Endothelial cell of umbilical vein (primary cell): ENCODE measurements at regions not wholly inside any gene's neighbourhood (a gene's known extent, or its start where the extent isn't known, plus 50 kb on each side); places are given as distances from the start of the nearest gene placed in this dataset.

Experiments used
- BruUV-seq: library from RNA; stranded (reverse); fragments of 400-500 nt; replicated peaks from 2 replicates; lab custom pipeline; 2021; lab: Mats Ljungman, UMichigan
- CTCF ChIA-PET: fragments of 300-600, 350-600 bp; sonication (Branson Sonifier 250); formaldehyde crosslinking; loops from one replicate; lab custom pipeline; 2021; ENCODE audit warnings: antibody characterized with exemption, inconsistent platforms; lab: Charles Lee
- POLR2A ChIA-PET: fragments of 300-600, 350-600 bp; sonication (Branson Sonifier 250); formaldehyde crosslinking; loops from one replicate; lab custom pipeline; 2021; ENCODE audit warnings: antibody characterized with exemption, inconsistent platforms; lab: Charles Lee
- DNase-seq: peaks from one replicate; pipeline ENCODE4 v3.0.0-alpha.2; 2011; ENCODE audit warnings: low read depth, low spot score
- FAIRE-seq: peaks from 2 replicates; lab custom pipeline; 2011; peaks lifted over from hg19 to GRCh38; lab: Jason Lieb, UNC
- H2AFZ ChIP-seq: 2 replicates; pipeline ENCODE4 v1.6.0; 2012; ENCODE audit warnings: low read depth, low read length, control low read depth, inconsistent platforms
- H3K27ac ChIP-seq: 2 replicates; pipeline ENCODE4 v1.5.1; 2011; ENCODE audit warnings: low read depth, mild to moderate bottlenecking, control low read depth, low read length, moderate library complexity; ENCODE audit not compliant: insufficient read depth
- H3K27me3 ChIP-seq, 2 experiments: 2 replicates each; pipeline versions ENCODE4 v1.6.0 to v1.6.1; 2011; ENCODE audit warnings: low read length in 2 of 2, mixed read lengths in 1 of 2; ENCODE audit not compliant: control insufficient read depth in 2 of 2, insufficient read depth in 2 of 2
- H3K36me3 ChIP-seq, 2 experiments: 2 replicates in 1 of 2; 3 replicates in 1 of 2; pipeline ENCODE4 v1.5.1; 2011; ENCODE audit warnings: low read length in 2 of 2, mild to moderate bottlenecking in 1 of 2, moderate library complexity in 1 of 2; ENCODE audit not compliant: control insufficient read depth in 2 of 2, insufficient read depth in 2 of 2; ENCODE audit errors: extremely low read depth in 1 of 2
- H3K4me1 ChIP-seq: 3 replicates; pipeline ENCODE4 v1.5.1; 2011; ENCODE audit warnings: mild to moderate bottlenecking, low read length; ENCODE audit not compliant: control insufficient read depth, insufficient read depth; ENCODE audit errors: extremely low read depth
- H3K4me2 ChIP-seq: 2 replicates; pipeline ENCODE4 v1.6.1; 2011; ENCODE audit warnings: low read length, control low read depth, mixed read lengths; ENCODE audit not compliant: insufficient read depth
- H3K4me3 ChIP-seq, 3 experiments: fragments of 200-600 bp in 1 of 3; sonication (generic), shearing (Covaris generic) in 1 of 3; replicated peaks in 1 of 3; 2 replicates each; pipeline ENCODE4 v1.5.1; 2011 to 2016; ENCODE audit warnings: control low read depth in 3 of 3, low read length in 3 of 3, mild to moderate bottlenecking in 2 of 3, inconsistent platforms in 1 of 3, low read depth in 1 of 3, moderate library complexity in 1 of 3; ENCODE audit not compliant: insufficient read depth in 1 of 3
- H3K79me2 ChIP-seq: 2 replicates; pipeline ENCODE4 v1.6.0; 2012; ENCODE audit warnings: low read length, inconsistent platforms; ENCODE audit not compliant: control insufficient read depth, insufficient read depth
- H3K9ac ChIP-seq: replicated peaks from 2 replicates; pipeline ENCODE3; 2011; ENCODE audit warnings: low read length, control low read depth; ENCODE audit not compliant: insufficient read depth; ENCODE audit errors: extremely low read depth
- H3K9me1 ChIP-seq: replicated peaks from 3 replicates; pipeline ENCODE4 v1.6.0; 2011; ENCODE audit warnings: mild to moderate bottlenecking, low read length; ENCODE audit not compliant: control insufficient read depth, insufficient read depth; ENCODE audit errors: extremely low read depth
- H3K9me3 ChIP-seq: replicated peaks from 2 replicates; pipeline ENCODE4 v1.5.1; 2012; ENCODE audit warnings: low read length, inconsistent platforms; ENCODE audit not compliant: control insufficient read depth, insufficient read depth
- H4K20me1 ChIP-seq: replicated peaks from 2 replicates; pipeline ENCODE3; 2011; ENCODE audit warnings: mild to moderate bottlenecking, low read length; ENCODE audit not compliant: control insufficient read depth, insufficient read depth; ENCODE audit errors: extremely low read depth
- CTCF ChIP-seq, 2 donors: IDR thresholded peaks; 1 replicate in 1 of 2; 2 replicates in 1 of 2; pipeline ENCODE4 v1.5.1; 2011; ENCODE audit warnings: low read length in 2 of 2, mild to moderate bottlenecking in 2 of 2, moderate library complexity in 2 of 2, control low read depth in 1 of 2, inconsistent platforms in 1 of 2, low read depth in 1 of 2; ENCODE audit not compliant: insufficient read depth in 1 of 2; ENCODE audit errors: extremely low read depth in 1 of 2
- JUN ChIP-seq: IDR thresholded peaks from 2 replicates; pipeline ENCODE4 v1.6.1; 2011; ENCODE audit warnings: borderline replicate concordance, low read depth; ENCODE audit not compliant: insufficient read length, insufficient read depth
- MYC ChIP-seq: IDR thresholded peaks from one replicate; pipeline ENCODE4 v1.6.1; 2011; ENCODE audit warnings: mild to moderate bottlenecking, low read depth, low read length
- POLR2AphosphoS5 ChIP-seq: IDR thresholded peaks from 2 replicates; pipeline ENCODE4 v1.6.1; 2012; ENCODE audit warnings: low read depth, mild to moderate bottlenecking, control low read depth, low read length, moderate library complexity; ENCODE audit not compliant: insufficient read depth
- dilution Hi-C: fragments of 300-500 bp; cut with MboI; formaldehyde crosslinking; loops from one replicate; pipeline ENCODE4 v1.15.0; 2019; ENCODE audit warnings: low sequenced_read_pairs; ENCODE audit not compliant: extremely low pct_ligation_motif_present
- intact Hi-C: fragments of 100-400 bp; cut with micrococcal nuclease; formaldehyde crosslinking; loops from one replicate; pipeline ENCODE4 v1.10.0; 2022

DNA sequence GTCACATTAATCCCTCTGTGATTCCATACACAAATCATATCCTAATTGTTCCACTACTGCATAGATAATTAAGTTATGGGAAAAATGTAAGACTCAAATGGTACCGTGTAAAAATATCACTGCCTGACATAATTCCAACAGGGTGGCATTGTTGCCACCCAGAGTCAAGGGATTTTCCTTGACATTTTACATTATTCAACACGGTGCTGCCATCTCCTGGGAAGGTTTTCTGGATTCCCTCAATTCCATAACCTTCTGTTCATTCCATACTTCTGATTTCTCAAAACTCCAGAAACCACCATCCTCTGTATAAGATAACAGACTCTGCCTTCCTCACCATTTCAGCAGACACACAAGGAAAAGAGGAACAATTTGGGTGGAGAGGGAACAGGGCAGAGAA is 495.9 kb downstream of the XPNPEP1 start:
- ChIA-PET POLR2A (no interaction called here), CTCF (no interaction called here)
- Histone ChIP-seq H3K4me3 (no peak overlapping the region), H3K9ac (no peak overlapping the region), H3K36me3 (no peaks in the 10 kb centered on the region), H4K20me1 (no peaks in the 10 kb centered on the region), H3K4me1 (no peaks in the 10 kb centered on the region), H3K79me2 (no peaks in the 10 kb centered on the region), H3K27me3 (no peaks in the 10 kb centered on the region), H3K9me3 (peaks cover 3% of the 10 kb centered on the region), H3K4me2 (no peak overlapping the region), H2AFZ (no peak overlapping the region), H3K27ac (no peak overlapping the region), H3K9me1 (no peaks in the 10 kb centered on the region)
- FAIRE-seq (no peak), DNase-seq (no peak)
- dilution Hi-C loops = no loop called here
- intact Hi-C loops = no loop called here
- BruUV-seq = no TSS peak
- no peak for TF ChIP-seq POLR2AphosphoS5
- no peak for TF ChIP-seq JUN
- no peak for TF ChIP-seq MYC
- no peak for TF ChIP-seq CTCF (IDR thresholded peaks at IDR 0.05; ENCODE audit: extremely low read depth in 1 of 2, insufficient read depth in 1 of 2, low read depth in 1 of 2, low read length in 2 of 2)

GRCh38 chr10:109426987-109427386 is 496.3 kb downstream of the XPNPEP1 start:
- H3K9me1 ChIP-seq = no peaks in the 10 kb centered on the region
- no peak for DNase-seq
- H3K27ac ChIP-seq = no peak overlapping the region
- no peaks in the 10 kb centered on the region for H4K20me1 ChIP-seq
- CTCF ChIA-PET = no interaction called here
- no peak overlapping the region for H3K4me3 ChIP-seq
- BruUV-seq = no TSS peak
- no peaks in the 10 kb centered on the region for H3K27me3 ChIP-seq
- dilution Hi-C loops = no loop called here
- no peaks in the 10 kb centered on the region for H3K79me2 ChIP-seq
- H3K36me3 ChIP-seq = no peaks in the 10 kb centered on the region
- no peak overlapping the region for H2AFZ ChIP-seq
- no peak overlapping the region for H3K4me2 ChIP-seq
- H3K9me3 ChIP-seq = peaks cover 2% of the 10 kb centered on the region
- POLR2A ChIA-PET = no interaction called here
- TF ChIP-seq JUN = no peak
- FAIRE-seq = no peak
- H3K4me1 ChIP-seq = no peaks in the 10 kb centered on the region
- H3K9ac ChIP-seq = no peak overlapping the region
- intact Hi-C loops = no loop called here
